ENCODE measurements at regions not wholly inside any gene's neighbourhood (a gene's known extent, or its start where the extent isn't known, plus 50 kb on each side); places are given as distances from the start of the nearest gene placed in this dataset.

GRCh38 chr5:142432369-142432863 lies 107.6 kb upstream of the SPRY4 start:
- H3K9me3 Mint-ChIP-seq: peaks cover 0 to 2% (median 0%) of the 10 kb centered on the region in 7 donors
- peaks cover 33 to 37% (median 36%) of the 10 kb centered on the region in 3 donors for H3K27me3 Mint-ChIP-seq (ENCODE audit: low read depth in 3 of 3)
- TF ChIP-seq CTCF (IDR thresholded peaks at IDR 0.05): no peak
- no peaks in the 10 kb centered on the region for H3K9me3 ChIP-seq (replicated peaks in 1 of 2; ENCODE audit: control insufficient read depth in 1 of 2, insufficient read depth in 1 of 2, low read length in 2 of 2)
- H3K27ac Mint-ChIP-seq: no peak overlapping the region
- H3K4me3 ChIP-seq (replicated peaks in 1 of 3; ENCODE audit: low read depth in 2 of 3, low read length in 3 of 3): no peak overlapping the region
- no peaks in the 10 kb centered on the region for H4K20me1 ChIP-seq (ENCODE audit: insufficient read depth, low read length)
- H2AFZ ChIP-seq (ENCODE audit: insufficient read depth, low read depth, low read length, poor library complexity, severe bottlenecking): no peak overlapping the region
- no peaks in the 10 kb centered on the region for H3K36me3 ChIP-seq (replicated peaks in 1 of 2; ENCODE audit: control insufficient read depth in 1 of 2, insufficient read depth in 2 of 2, low read length in 2 of 2)
- no peaks in the 10 kb centered on the region for H3K4me1 ChIP-seq (ENCODE audit: control insufficient read depth in 1 of 2, insufficient read depth in 2 of 2, low read length in 2 of 2)
- no peak overlapping the region for H3K27ac ChIP-seq (ENCODE audit: low read depth in 1 of 2, low read length in 2 of 2)
- H3K9ac ChIP-seq (ENCODE audit: insufficient read depth, low read length, poor library complexity, severe bottlenecking): no peak overlapping the region
- intact Hi-C loops (cut with micrococcal nuclease): no loop called here
- H3K27me3 ChIP-seq (ENCODE audit: control insufficient read depth in 2 of 2, insufficient read depth in 2 of 2, low read length in 2 of 2): peaks cover 21 to 26% of the 10 kb centered on the region in 2 donors
- no peak overlapping the region for H3K4me2 ChIP-seq (replicated peaks; ENCODE audit: extremely low read depth, low read length, poor library complexity, severe bottlenecking)
- H3K4me1 Mint-ChIP-seq: peaks cover 4% of the 10 kb centered on the region
- no peaks in the 10 kb centered on the region for H3K36me3 Mint-ChIP-seq
- no peaks in the 10 kb centered on the region for H3K79me2 ChIP-seq (ENCODE audit: insufficient read depth, low read length)
- no peak for DNase-seq
- H3K4me3 Mint-ChIP-seq: peak overlapping the region in 1 of 2 donors; percentile 46
- WGBS (ENCODE audit: insufficient coverage): 2% methylated on average over 13 of the region's 16 CpGs

GRCh38 chr5:142428773-142429473 lies 104.1 kb upstream of the SPRY4 start:
- no peak for TF ChIP-seq CTCF (IDR thresholded peaks at IDR 0.05)
- Histone ChIP-seq H3K4me3 (replicated peaks in 1 of 3; ENCODE audit: low read depth in 2 of 3, low read length in 3 of 3) (no peak overlapping the region), H3K36me3 (replicated peaks in 1 of 2; ENCODE audit: control insufficient read depth in 1 of 2, insufficient read depth in 2 of 2, low read length in 2 of 2) (no peaks in the 10 kb centered on the region), H3K27me3 (ENCODE audit: control insufficient read depth in 2 of 2, insufficient read depth in 2 of 2, low read length in 2 of 2) (peaks cover 18 to 24% of the 10 kb centered on the region in 2 donors), H3K9ac (ENCODE audit: insufficient read depth, low read length, poor library complexity, severe bottlenecking) (no peak overlapping the region), H2AFZ (ENCODE audit: insufficient read depth, low read depth, low read length, poor library complexity, severe bottlenecking) (no peak overlapping the region), H3K79me2 (ENCODE audit: insufficient read depth, low read length) (no peaks in the 10 kb centered on the region), H3K4me2 (replicated peaks; ENCODE audit: extremely low read depth, low read length, poor library complexity, severe bottlenecking) (no peak overlapping the region), H3K27ac (ENCODE audit: low read depth in 1 of 2, low read length in 2 of 2) (no peak overlapping the region), H3K9me3 (replicated peaks in 1 of 2; ENCODE audit: control insufficient read depth in 1 of 2, insufficient read depth in 1 of 2, low read length in 2 of 2) (no peaks in the 10 kb centered on the region), H4K20me1 (ENCODE audit: insufficient read depth, low read length) (no peaks in the 10 kb centered on the region), H3K4me1 (ENCODE audit: control insufficient read depth in 1 of 2, insufficient read depth in 2 of 2, low read length in 2 of 2) (no peaks in the 10 kb centered on the region)
- Mint-ChIP-seq H3K36me3 (no peaks in the 10 kb centered on the region), H3K4me1 (peaks cover 11% of the 10 kb centered on the region), H3K27me3 (ENCODE audit: low read depth in 3 of 3) (peaks cover 35 to 39% (median 39%) of the 10 kb centered on the region in 3 donors), H3K4me3 (no peak overlapping the region), H3K27ac (no peak overlapping the region), H3K9me3 (peaks cover 0 to 6% (median 0%) of the 10 kb centered on the region in 7 donors)
- intact Hi-C loops (cut with micrococcal nuclease): no loop called here
- no peak for DNase-seq
- 97% methylated on average over 5 of the region's 8 CpGs for WGBS (ENCODE audit: insufficient coverage)

All from CD14-positive monocyte (primary cell).